ENCODE measurements at regions not wholly inside any gene's neighbourhood (a gene's known extent, or its start where the extent isn't known, plus 50 kb on each side); places are given as distances from the start of the nearest gene placed in this dataset.

DNA sequence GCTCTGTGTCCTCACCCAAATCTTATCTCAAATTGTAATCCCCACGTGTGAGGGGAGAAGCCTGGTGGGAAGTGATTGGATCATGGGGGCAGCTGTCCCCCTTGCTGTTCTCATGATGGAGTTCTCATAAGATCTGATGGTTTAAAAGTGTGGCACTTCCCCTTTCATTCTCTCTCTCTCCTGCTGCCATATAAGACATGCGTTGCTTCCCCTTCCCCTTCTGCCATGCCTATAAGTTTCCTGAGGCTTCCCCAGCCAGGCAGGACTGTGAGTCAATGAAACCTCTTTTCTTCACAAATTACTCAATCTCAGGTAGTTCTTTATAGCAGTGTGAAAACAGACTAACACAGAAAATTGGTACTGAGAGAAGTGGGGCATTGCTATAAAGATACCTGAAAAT is 107.7 kb downstream of the DMAC1 start:
- TF ChIP-seq, protein P1, sequence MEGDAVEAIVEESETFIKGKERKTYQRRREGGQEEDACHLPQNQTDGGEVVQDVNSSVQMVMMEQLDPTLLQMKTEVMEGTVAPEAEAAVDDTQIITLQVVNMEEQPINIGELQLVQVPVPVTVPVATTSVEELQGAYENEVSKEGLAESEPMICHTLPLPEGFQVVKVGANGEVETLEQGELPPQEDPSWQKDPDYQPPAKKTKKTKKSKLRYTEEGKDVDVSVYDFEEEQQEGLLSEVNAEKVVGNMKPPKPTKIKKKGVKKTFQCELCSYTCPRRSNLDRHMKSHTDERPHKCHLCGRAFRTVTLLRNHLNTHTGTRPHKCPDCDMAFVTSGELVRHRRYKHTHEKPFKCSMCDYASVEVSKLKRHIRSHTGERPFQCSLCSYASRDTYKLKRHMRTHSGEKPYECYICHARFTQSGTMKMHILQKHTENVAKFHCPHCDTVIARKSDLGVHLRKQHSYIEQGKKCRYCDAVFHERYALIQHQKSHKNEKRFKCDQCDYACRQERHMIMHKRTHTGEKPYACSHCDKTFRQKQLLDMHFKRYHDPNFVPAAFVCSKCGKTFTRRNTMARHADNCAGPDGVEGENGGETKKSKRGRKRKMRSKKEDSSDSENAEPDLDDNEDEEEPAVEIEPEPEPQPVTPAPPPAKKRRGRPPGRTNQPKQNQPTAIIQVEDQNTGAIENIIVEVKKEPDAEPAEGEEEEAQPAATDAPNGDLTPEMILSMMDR (conservative IDR thresholded peaks at IDR 0.05 in 1 of 2, IDR thresholded peaks at IDR 0.05 in 1 of 2; ENCODE audit: low read depth in 1 of 2, low read length in 2 of 2), result no peak
- no peak for TF ChIP-seq EZH2 (IDR thresholded peaks at IDR 0.05; ENCODE audit: low read length, missing control alignments)

Data from fibroblast of lung (primary cell).